CD4-positive, alpha-beta T cell (primary cell): ENCODE measurements at regions not wholly inside any gene's neighbourhood (a gene's known extent, or its start where the extent isn't known, plus 50 kb on each side); places are given as distances from the start of the nearest gene placed in this dataset.

ENCODE experiments used
- ATAC-seq: fragments of 200-7000 bp; cut with Tn5 transposase; one replicate; pipeline ENCODE4 v1.10.0; 2022; ENCODE audit warnings: mild to moderate bottlenecking; ENCODE audit not compliant: poor library complexity
- CTCF ChIA-PET: fragments of 350-600 bp; sonication (Branson Sonifier 250); formaldehyde crosslinking; loops from one replicate; lab custom pipeline; 2021; ENCODE audit warnings: antibody characterized with exemption, inconsistent platforms; lab: Charles Lee
- POLR2A ChIA-PET: fragments of 350-600 bp; sonication (Branson Sonifier 250); formaldehyde crosslinking; loops from one replicate; lab custom pipeline; 2021; ENCODE audit warnings: antibody characterized with exemption, inconsistent platforms; lab: Charles Lee
- DNase-seq, 14 experiments: peaks; one replicate each; pipeline ENCODE4 v3.0.0-alpha.2; 2013 to 2020; ENCODE audit warnings: mixed read lengths in 2 of 14
- H3K27ac ChIP-seq, 2 donors: one replicate each; pipeline versions ENCODE4 v1.5.1 to v1.7.0; 2013; ENCODE audit warnings: low read length in 2 of 2, low read depth in 1 of 2, mild to moderate bottlenecking in 1 of 2
- H3K27me3 ChIP-seq, 2 experiments: 1 replicate in 1 of 2; 2 replicates in 1 of 2; pipeline versions ENCODE4 v1.6.1 to v1.7.0; 2013; ENCODE audit warnings: low read length in 2 of 2, control low read depth in 1 of 2, mild to moderate bottlenecking in 1 of 2, moderate library complexity in 1 of 2; ENCODE audit not compliant: insufficient read depth in 2 of 2, control insufficient read depth in 1 of 2
- H3K36me3 ChIP-seq: one replicate; pipeline ENCODE4 v1.6.1; 2013; ENCODE audit warnings: low read length, control low read depth; ENCODE audit not compliant: insufficient read depth
- H3K4me1 ChIP-seq: one replicate; pipeline ENCODE4 v1.6.1; 2013; ENCODE audit warnings: low read length, control low read depth; ENCODE audit not compliant: insufficient read depth
- H3K4me3 ChIP-seq: one replicate; pipeline ENCODE4 v1.5.1; 2013; ENCODE audit warnings: mild to moderate bottlenecking, low read length, moderate library complexity
- H3K9me3 ChIP-seq, 2 experiments: 1 replicate in 1 of 2; 2 replicates in 1 of 2; pipeline versions ENCODE4 v1.6.1 to v1.7.0; 2013; ENCODE audit warnings: low read length in 2 of 2, mild to moderate bottlenecking in 2 of 2, control low read depth in 1 of 2, moderate library complexity in 1 of 2; ENCODE audit not compliant: control insufficient read depth in 1 of 2, insufficient read depth in 1 of 2
- H3K27ac Mint-ChIP-seq: one replicate; pipeline ENCODE4 v1.8.0; 2020; ENCODE audit warnings: mixed read lengths
- H3K27me3 Mint-ChIP-seq: one replicate; pipeline ENCODE4 v1.8.0; 2021; ENCODE audit warnings: mixed read lengths
- H3K36me3 Mint-ChIP-seq: one replicate; pipeline ENCODE4 v1.8.0; 2021; ENCODE audit warnings: low read depth, mixed read lengths
- H3K4me1 Mint-ChIP-seq: one replicate; pipeline ENCODE4 v1.8.0; 2021; ENCODE audit warnings: low read depth, mixed read lengths
- H3K4me3 Mint-ChIP-seq: one replicate; pipeline ENCODE4 v1.8.0; 2020; ENCODE audit warnings: mild to moderate bottlenecking, mixed read lengths
- H3K9me3 Mint-ChIP-seq: one replicate; pipeline ENCODE4 v1.8.0; 2020; ENCODE audit warnings: mixed read lengths
- CTCF ChIP-seq: fragments of 200-600 bp; IDR thresholded peaks from one replicate; pipeline ENCODE4 v1.8.0; 2022; ENCODE audit warnings: antibody characterized with exemption, mild to moderate bottlenecking
- intact Hi-C, 2 experiments: fragments of 100-400 bp; cut with DNase I in 1 of 2; cut with micrococcal nuclease in 1 of 2; formaldehyde crosslinking; loops; one replicate each; pipeline versions ENCODE4 v1.15.1 to v1.9.0; 2023 to 2025; cut with DNase I, micrococcal nuclease

GRCh38 chr5:93123127-93123526 is 457.9 kb downstream of the NR2F1-AS1 start:
- no peak overlapping the region for H3K27ac ChIP-seq
- Mint-ChIP-seq H3K4me1 (no peaks in the 10 kb centered on the region), H3K27ac (no peak overlapping the region), H3K9me3 (no peaks in the 10 kb centered on the region), H3K4me3 (no peak overlapping the region), H3K36me3 (no peaks in the 10 kb centered on the region), H3K27me3 (no peaks in the 10 kb centered on the region)
- DNase-seq (no peak), ATAC-seq (no peak)
- ChIA-PET CTCF (no interaction called here), POLR2A (no interaction called here)
- intact Hi-C loops: no loop called here
- no peaks in the 10 kb centered on the region for H3K27me3 ChIP-seq
- no peaks in the 10 kb centered on the region for H3K9me3 ChIP-seq
- no peaks in the 10 kb centered on the region for H3K36me3 ChIP-seq
- H3K4me1 ChIP-seq: no peaks in the 10 kb centered on the region
- no peak for TF ChIP-seq CTCF
- no peak overlapping the region for H3K4me3 ChIP-seq

- Mint-ChIP-seq H3K36me3 (no peaks in the 10 kb centered on the region), H3K27me3 (no peaks in the 10 kb centered on the region), H3K4me3 (no peak overlapping the region), H3K4me1 (no peaks in the 10 kb centered on the region), H3K9me3 (no peaks in the 10 kb centered on the region), H3K27ac (no peak overlapping the region)
- ChIA-PET POLR2A (no interaction called here), CTCF (no interaction called here)
- DNase-seq: no peak
- no peak overlapping the region for H3K27ac ChIP-seq
- H3K9me3 ChIP-seq: no peaks in the 10 kb centered on the region
- no peaks in the 10 kb centered on the region for H3K4me1 ChIP-seq
- no peak for TF ChIP-seq CTCF
- no peaks in the 10 kb centered on the region for H3K27me3 ChIP-seq
- no peaks in the 10 kb centered on the region for H3K36me3 ChIP-seq
- intact Hi-C loops: no loop called here
- no peak overlapping the region for H3K4me3 ChIP-seq
- no peak for ATAC-seq
These were observed 458.6 kb downstream of the NR2F1-AS1 start for GRCh38 chr5:93122446-93122845.

- Mint-ChIP-seq H3K4me1 (no peaks in the 10 kb centered on the region), H3K36me3 (no peaks in the 10 kb centered on the region), H3K9me3 (no peaks in the 10 kb centered on the region), H3K4me3 (no peak overlapping the region), H3K27ac (no peak overlapping the region), H3K27me3 (no peaks in the 10 kb centered on the region)
- Histone ChIP-seq H3K36me3 (no peaks in the 10 kb centered on the region), H3K4me3 (no peak overlapping the region), H3K27me3 (no peaks in the 10 kb centered on the region), H3K27ac (no peak overlapping the region), H3K9me3 (no peaks in the 10 kb centered on the region), H3K4me1 (no peaks in the 10 kb centered on the region)
- CTCF ChIA-PET: no interaction called here
- DNase-seq (no peak), ATAC-seq (no peak)
- intact Hi-C loops: no loop called here
- POLR2A ChIA-PET: no interaction called here
- no peak for TF ChIP-seq CTCF
These were observed 460.2 kb downstream of the NR2F1-AS1 start for GRCh38 chr5:93120771-93121170.
